Activated CD4-positive, alpha-beta T cell treated with anti-CD3 and anti-CD28 coated beads for 36 hours (primary cell): ENCODE measurements at regions not wholly inside any gene's neighbourhood (a gene's known extent, or its start where the extent isn't known, plus 50 kb on each side); places are given as distances from the start of the nearest gene placed in this dataset.

Source experiments
- ATAC-seq: fragments of 200-7000 bp; cut with Tn5 transposase; one replicate; pipeline ENCODE4 v1.10.0; 2021; ENCODE audit warnings: mild to moderate bottlenecking, moderate library complexity
- CTCF ChIA-PET: fragments of 350-600 bp; sonication (Branson Sonifier 250); formaldehyde crosslinking; loops from one replicate; lab custom pipeline; 2021; ENCODE audit warnings: antibody characterized with exemption; lab: Charles Lee
- POLR2A ChIA-PET: fragments of 350-600 bp; sonication (Branson Sonifier 250); formaldehyde crosslinking; loops from one replicate; lab custom pipeline; 2021; ENCODE audit warnings: antibody characterized with exemption, inconsistent platforms; lab: Charles Lee
- DNase-seq: peaks from one replicate; pipeline ENCODE4 v3.0.0-alpha.2; 2020
- H3K27ac Mint-ChIP-seq: one replicate; pipeline ENCODE4 v1.8.0; 2021; ENCODE audit warnings: mixed read lengths
- H3K27me3 Mint-ChIP-seq: one replicate; pipeline ENCODE4 v1.8.0; 2021; ENCODE audit warnings: mixed read lengths
- H3K36me3 Mint-ChIP-seq: one replicate; pipeline ENCODE4 v1.8.0; 2021; ENCODE audit warnings: low read depth, mixed read lengths
- H3K4me1 Mint-ChIP-seq: one replicate; pipeline ENCODE4 v1.8.0; 2021; ENCODE audit warnings: mixed read lengths
- H3K4me3 Mint-ChIP-seq: one replicate; pipeline ENCODE4 v1.8.0; 2021; ENCODE audit warnings: mild to moderate bottlenecking, moderate library complexity, mixed read lengths
- H3K9me3 Mint-ChIP-seq: one replicate; pipeline ENCODE4 v1.8.0; 2021; ENCODE audit warnings: low read depth, mixed read lengths
- intact Hi-C, 2 experiments: fragments of 100-400 bp; cut with DNase I in 1 of 2; cut with micrococcal nuclease in 1 of 2; formaldehyde crosslinking; loops; one replicate each; pipeline versions ENCODE4 v1.14.2 to v1.15.1; 2022 to 2024; cut with DNase I, micrococcal nuclease

DNA sequence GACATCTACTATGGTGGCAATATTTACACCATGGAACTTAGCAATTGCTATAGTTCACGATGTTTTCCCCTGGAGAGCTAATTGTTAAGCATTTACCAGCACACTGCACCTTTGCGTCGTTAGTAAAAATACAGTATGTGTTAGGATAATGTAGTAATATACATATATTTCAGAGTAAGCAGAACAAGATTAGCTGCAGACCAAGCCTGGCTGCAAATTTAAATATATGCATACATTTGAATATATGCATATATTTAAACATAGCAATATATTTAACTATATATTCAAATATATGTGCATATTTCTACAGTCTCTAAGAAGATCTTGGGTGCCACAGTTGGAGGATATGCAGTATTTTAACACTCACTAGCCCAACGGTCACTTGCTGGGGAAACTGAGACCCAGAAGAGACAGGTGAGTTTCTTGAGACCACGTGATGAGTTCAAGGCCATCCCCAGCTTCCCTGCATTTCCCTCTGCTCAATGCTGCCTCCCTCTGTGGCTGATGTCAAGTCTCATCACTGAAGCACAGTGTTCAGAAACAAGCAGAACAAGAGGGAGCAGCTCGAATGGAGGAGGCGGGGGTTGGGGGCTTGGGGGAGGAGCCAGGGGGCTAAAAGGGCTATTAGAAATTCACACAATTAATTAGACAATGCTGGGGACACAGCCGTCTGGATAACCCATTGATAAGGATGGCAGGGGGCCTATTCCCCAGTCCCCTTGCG is 708.0 kb downstream of the MED13L start:
- ChIA-PET POLR2A (no interaction called here), CTCF (no interaction called here)
- H3K4me3 Mint-ChIP-seq, result no peak overlapping the region
- intact Hi-C loops, result no loop called here
- no peaks in the 10 kb centered on the region for H3K36me3 Mint-ChIP-seq
- peaks cover 5% of the 10 kb centered on the region for H3K9me3 Mint-ChIP-seq
- DNase-seq (no peak), ATAC-seq (no peak)
- H3K27ac Mint-ChIP-seq, result no peak overlapping the region
- peaks cover 2% of the 10 kb centered on the region for H3K27me3 Mint-ChIP-seq
- H3K4me1 Mint-ChIP-seq, result no peaks in the 10 kb centered on the region

GRCh38 chr12:115558281-115558680 is 719.2 kb downstream of the MED13L start:
- H3K9me3 Mint-ChIP-seq, result peaks cover 5% of the 10 kb centered on the region
- no peak for ATAC-seq

GRCh38 chr12:115553622-115554021 is 723.9 kb downstream of the MED13L start:
- POLR2A ChIA-PET, result no interaction called here
- DNase-seq (no peak), ATAC-seq (no peak)
- CTCF ChIA-PET, result no interaction called here
- Mint-ChIP-seq H3K27ac (no peak overlapping the region), H3K4me3 (no peak overlapping the region), H3K27me3 (no peaks in the 10 kb centered on the region), H3K36me3 (no peaks in the 10 kb centered on the region), H3K4me1 (no peaks in the 10 kb centered on the region), H3K9me3 (no peaks in the 10 kb centered on the region)
- intact Hi-C loops, result no loop called here

More at GRCh38 chr12:115558281-115558680, 719.2 kb downstream of the MED13L start:
- no peak for DNase-seq
- Mint-ChIP-seq H3K27ac (no peak overlapping the region), H3K36me3 (no peaks in the 10 kb centered on the region), H3K4me3 (no peak overlapping the region), H3K4me1 (no peaks in the 10 kb centered on the region), H3K27me3 (peaks cover 2% of the 10 kb centered on the region)
- intact Hi-C loops, result no loop called here
- ChIA-PET POLR2A (no interaction called here), CTCF (no interaction called here)

- no peaks in the 10 kb centered on the region for H3K27me3 Mint-ChIP-seq
- ATAC-seq (no peak), DNase-seq (no peak)
- ChIA-PET POLR2A (no interaction called here), CTCF (interaction anchor here (0.8 kb wide), 1 partner anchor 51 kb away, joined by 4 read pairs; no protein-coding TSS in a partner anchor)
- H3K4me1 Mint-ChIP-seq, result no peaks in the 10 kb centered on the region
- H3K9me3 Mint-ChIP-seq, result peaks cover 3% of the 10 kb centered on the region
- H3K36me3 Mint-ChIP-seq, result no peaks in the 10 kb centered on the region
- intact Hi-C loops, result no loop called here
- H3K4me3 Mint-ChIP-seq, result no peak overlapping the region
- H3K27ac Mint-ChIP-seq, result no peak overlapping the region
These were observed 734.2 kb downstream of the MED13L start for GRCh38 chr12:115543269-115543668.

GRCh38 chr12:115542656-115543055 is 734.8 kb downstream of the MED13L start:
- no peaks in the 10 kb centered on the region for H3K36me3 Mint-ChIP-seq
- H3K9me3 Mint-ChIP-seq, result peaks cover 9% of the 10 kb centered on the region
- no peak for ATAC-seq
- ChIA-PET CTCF (no interaction called here), POLR2A (no interaction called here)
- H3K4me1 Mint-ChIP-seq, result no peaks in the 10 kb centered on the region
- DNase-seq, result no peak
- H3K27me3 Mint-ChIP-seq, result no peaks in the 10 kb centered on the region
- no peak overlapping the region for H3K27ac Mint-ChIP-seq
- no peak overlapping the region for H3K4me3 Mint-ChIP-seq
- intact Hi-C loops, result no loop called here

DNA sequence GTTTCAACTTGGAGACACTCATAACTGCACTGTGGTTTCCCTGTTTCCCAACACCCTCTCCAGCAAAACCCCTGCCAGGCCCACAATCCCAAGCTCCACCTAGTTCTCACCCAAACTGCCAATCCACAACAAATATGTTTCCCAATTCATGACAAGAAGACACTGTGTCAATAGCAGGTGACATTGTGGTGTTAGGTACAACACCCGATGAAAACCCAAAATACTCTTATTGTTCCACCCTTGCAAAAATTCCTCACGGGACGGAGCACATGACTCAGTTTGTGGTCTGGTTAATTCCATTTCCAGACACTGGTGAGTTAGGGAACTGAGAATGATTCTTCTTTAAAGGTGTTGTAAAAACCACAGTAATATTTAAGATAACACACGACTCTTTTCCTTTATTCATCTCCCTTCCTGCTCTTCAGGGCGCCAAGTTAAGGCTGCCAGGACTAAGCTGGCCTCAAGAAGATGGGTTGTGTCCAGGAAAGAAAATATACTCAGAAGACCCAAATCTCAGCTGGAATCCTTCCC is 735.5 kb downstream of the MED13L start:
- POLR2A ChIA-PET, result no interaction called here
- DNase-seq, result no peak
- intact Hi-C loops, result no loop called here
- Mint-ChIP-seq H3K4me3 (no peak overlapping the region), H3K4me1 (no peaks in the 10 kb centered on the region), H3K27ac (no peak overlapping the region), H3K27me3 (no peaks in the 10 kb centered on the region), H3K9me3 (peaks cover 9% of the 10 kb centered on the region), H3K36me3 (no peaks in the 10 kb centered on the region)
- no peak for ATAC-seq
- CTCF ChIA-PET, result no interaction called here

DNA sequence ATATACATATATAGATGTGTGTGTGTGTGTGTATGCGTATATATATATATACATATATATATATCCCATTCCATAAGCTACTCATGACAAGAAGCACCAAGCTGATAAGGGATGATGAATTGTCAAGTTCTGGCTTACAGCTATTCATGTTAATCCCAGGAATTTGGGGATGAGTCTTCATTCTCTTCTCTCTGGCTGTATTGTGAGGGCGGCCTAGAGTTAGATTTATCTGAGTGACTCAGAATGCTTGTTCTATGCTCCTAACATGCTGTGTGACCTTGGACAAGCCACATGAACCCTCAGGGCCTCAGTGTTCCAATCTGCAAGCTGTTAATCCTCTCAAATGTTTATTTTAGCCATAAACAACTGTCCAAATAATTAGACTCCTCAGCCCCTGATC is 749.0 kb downstream of the MED13L start:
- Mint-ChIP-seq H3K4me3 (no peak overlapping the region), H3K36me3 (no peaks in the 10 kb centered on the region), H3K27ac (no peak overlapping the region), H3K27me3 (no peaks in the 10 kb centered on the region), H3K4me1 (no peaks in the 10 kb centered on the region), H3K9me3 (no peaks in the 10 kb centered on the region)
- ChIA-PET POLR2A (no interaction called here), CTCF (interaction anchor here (0.6 kb wide), 2 partner anchors 33 to 454 kb away, joined by 3 to 4 read pairs; no protein-coding TSS in a partner anchor)
- ATAC-seq, result no peak
- intact Hi-C loops, result no loop called here
- no peak for DNase-seq

DNA sequence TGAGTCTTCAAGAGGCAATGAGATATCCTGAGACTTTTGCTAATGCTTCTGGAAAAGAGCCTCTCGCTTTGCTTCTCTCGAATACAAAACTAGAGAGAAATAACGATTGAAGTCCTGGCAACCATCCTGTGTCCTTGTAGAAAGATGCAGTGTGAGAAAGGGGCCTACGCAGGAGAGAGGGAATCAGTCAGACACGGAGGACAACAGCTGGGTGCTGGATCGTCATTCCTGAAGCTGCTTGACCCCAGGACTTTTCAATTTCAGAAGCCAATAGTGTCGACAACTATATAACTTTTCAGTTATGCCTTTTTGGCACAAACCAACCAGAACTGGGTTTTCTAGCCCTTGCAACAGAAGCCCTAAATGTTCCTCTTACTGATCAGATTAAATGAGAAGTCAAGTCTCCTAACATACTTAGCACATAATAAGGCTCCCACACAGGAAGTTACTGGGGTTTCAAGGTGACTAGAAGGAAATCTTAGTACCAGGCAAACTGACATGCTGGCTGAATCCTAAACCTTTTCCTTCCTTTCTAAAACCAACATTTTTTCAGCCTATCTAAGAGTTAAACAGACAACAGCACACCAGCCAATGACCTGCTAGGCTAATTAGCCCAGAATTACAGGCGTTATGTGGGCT is 755.6 kb downstream of the MED13L start:
- POLR2A ChIA-PET, result no interaction called here
- peaks cover 6% of the 10 kb centered on the region for H3K9me3 Mint-ChIP-seq
- no peak overlapping the region for H3K27ac Mint-ChIP-seq
- DNase-seq (no peak), ATAC-seq (no peak)
- intact Hi-C loops, result no loop called here
- no peaks in the 10 kb centered on the region for H3K4me1 Mint-ChIP-seq
- CTCF ChIA-PET, result no interaction called here
- no peak overlapping the region for H3K4me3 Mint-ChIP-seq
- H3K36me3 Mint-ChIP-seq, result no peaks in the 10 kb centered on the region
- H3K27me3 Mint-ChIP-seq, result no peaks in the 10 kb centered on the region

GRCh38 chr12:115519887-115520286 is 757.6 kb downstream of the MED13L start:
- no peaks in the 10 kb centered on the region for H3K36me3 Mint-ChIP-seq
- no peaks in the 10 kb centered on the region for H3K4me1 Mint-ChIP-seq
- no peak overlapping the region for H3K4me3 Mint-ChIP-seq
- no peak for DNase-seq
- H3K27me3 Mint-ChIP-seq, result no peaks in the 10 kb centered on the region
- ChIA-PET CTCF (no interaction called here), POLR2A (no interaction called here)
- intact Hi-C loops, result no loop called here
- ATAC-seq, result no peak
- peaks cover 9% of the 10 kb centered on the region for H3K9me3 Mint-ChIP-seq
- no peak overlapping the region for H3K27ac Mint-ChIP-seq

- Mint-ChIP-seq H3K36me3 (no peaks in the 10 kb centered on the region), H3K27ac (no peak overlapping the region), H3K9me3 (peaks cover 9% of the 10 kb centered on the region), H3K4me1 (no peaks in the 10 kb centered on the region), H3K27me3 (no peaks in the 10 kb centered on the region), H3K4me3 (no peak overlapping the region)
- POLR2A ChIA-PET, result no interaction called here
- intact Hi-C loops, result no loop called here
- no peak for DNase-seq
- no peak for ATAC-seq
- CTCF ChIA-PET, result no interaction called here
These were observed 758.1 kb downstream of the MED13L start for GRCh38 chr12:115519359-115519758.

- H3K27me3 Mint-ChIP-seq, result no peaks in the 10 kb centered on the region
- ChIA-PET CTCF (interaction anchor here (0.7 kb wide), 1 partner anchor 39 kb away, joined by 3 read pairs; no protein-coding TSS in a partner anchor), POLR2A (no interaction called here)
- intact Hi-C loops, result no loop called here
- H3K4me3 Mint-ChIP-seq, result no peak overlapping the region
- no peak for ATAC-seq
- no peaks in the 10 kb centered on the region for H3K36me3 Mint-ChIP-seq
- peaks cover 19% of the 10 kb centered on the region for H3K9me3 Mint-ChIP-seq
- H3K27ac Mint-ChIP-seq, result no peak overlapping the region
- no peaks in the 10 kb centered on the region for H3K4me1 Mint-ChIP-seq
- DNase-seq, result no peak
These were observed 759.6 kb downstream of the MED13L start for GRCh38 chr12:115517913-115518312.
